ENCODE measurements at regions not wholly inside any gene's neighbourhood (a gene's known extent, or its start where the extent isn't known, plus 50 kb on each side); places are given as distances from the start of the nearest gene placed in this dataset.

GRCh38 chr16:6946802-6947201, 385.8 kb upstream of the RBFOX1 start:
- intact Hi-C loops (cut with micrococcal nuclease), result no loop called here
- POLR2A ChIA-PET, result no interaction called here
- Histone ChIP-seq H3K36me3 (ENCODE audit: control insufficient read depth in 2 of 2, extremely low read depth in 1 of 2, insufficient read depth in 2 of 2, low read length in 2 of 2) (no peaks in the 10 kb centered on the region), H3K27me3 (ENCODE audit: control insufficient read depth in 2 of 2, insufficient read depth in 2 of 2, low read length in 2 of 2) (no peaks in the 10 kb centered on the region), H3K79me2 (ENCODE audit: control insufficient read depth, insufficient read depth, low read length) (no peaks in the 10 kb centered on the region), H3K4me1 (ENCODE audit: control insufficient read depth, extremely low read depth, insufficient read depth, low read length) (no peaks in the 10 kb centered on the region), H2AFZ (ENCODE audit: low read depth, low read length) (no peak overlapping the region), H3K9ac (replicated peaks; ENCODE audit: extremely low read depth, insufficient read depth, low read length) (no peak overlapping the region), H3K4me2 (ENCODE audit: insufficient read depth, low read length) (no peak overlapping the region), H4K20me1 (replicated peaks; ENCODE audit: control insufficient read depth, extremely low read depth, insufficient read depth, low read length) (no peaks in the 10 kb centered on the region), H3K9me3 (replicated peaks; ENCODE audit: control insufficient read depth, insufficient read depth, low read length) (peaks cover 8% of the 10 kb centered on the region), H3K4me3 (replicated peaks in 1 of 3; ENCODE audit: insufficient read depth in 1 of 3, low read depth in 1 of 3, low read length in 3 of 3) (no peak overlapping the region), H3K9me1 (replicated peaks; ENCODE audit: control insufficient read depth, extremely low read depth, insufficient read depth, low read length) (no peaks in the 10 kb centered on the region), H3K27ac (ENCODE audit: insufficient read depth, low read depth, low read length) (no peak overlapping the region)
- CTCF ChIA-PET, result no interaction called here
- DNase-seq (ENCODE audit: low read depth, low spot score) (no peak), FAIRE-seq (no peak)
- dilution Hi-C loops (cut with MboI; ENCODE audit: extremely low pct_ligation_motif_present, low sequenced_read_pairs), result no loop called here
- no TSS peak for BruUV-seq (replicated peaks)
- TF ChIP-seq MYC (IDR thresholded peaks at IDR 0.05; ENCODE audit: low read depth, low read length) (no peak), POLR2A (IDR thresholded peaks at IDR 0.05; ENCODE audit: low read depth, low read length) (no peak), POLR2AphosphoS5 (IDR thresholded peaks at IDR 0.05; ENCODE audit: insufficient read depth, low read depth, low read length) (no peak), JUN (IDR thresholded peaks at IDR 0.05; ENCODE audit: borderline replicate concordance, insufficient read depth, insufficient read length, low read depth) (no peak), EZH2 (IDR thresholded peaks at IDR 0.05; ENCODE audit: borderline replicate concordance, low read depth, low read length, severe bottlenecking) (no peak), FOS (IDR thresholded peaks at IDR 0.05; ENCODE audit: borderline replicate concordance, insufficient read depth, low read length) (no peak), MAX (IDR thresholded peaks at IDR 0.05; ENCODE audit: insufficient read depth, insufficient read length) (no peak), GATA2 (IDR thresholded peaks at IDR 0.05; ENCODE audit: insufficient read depth, insufficient read length, low read depth, low read length) (no peak), CTCF (IDR thresholded peaks at IDR 0.05; ENCODE audit: extremely low read depth in 1 of 2, insufficient read depth in 1 of 2, low read depth in 1 of 2, low read length in 2 of 2) (no peak)
